ENCODE measurements at regions not wholly inside any gene's neighbourhood (a gene's known extent, or its start where the extent isn't known, plus 50 kb on each side); places are given as distances from the start of the nearest gene placed in this dataset.

DNA sequence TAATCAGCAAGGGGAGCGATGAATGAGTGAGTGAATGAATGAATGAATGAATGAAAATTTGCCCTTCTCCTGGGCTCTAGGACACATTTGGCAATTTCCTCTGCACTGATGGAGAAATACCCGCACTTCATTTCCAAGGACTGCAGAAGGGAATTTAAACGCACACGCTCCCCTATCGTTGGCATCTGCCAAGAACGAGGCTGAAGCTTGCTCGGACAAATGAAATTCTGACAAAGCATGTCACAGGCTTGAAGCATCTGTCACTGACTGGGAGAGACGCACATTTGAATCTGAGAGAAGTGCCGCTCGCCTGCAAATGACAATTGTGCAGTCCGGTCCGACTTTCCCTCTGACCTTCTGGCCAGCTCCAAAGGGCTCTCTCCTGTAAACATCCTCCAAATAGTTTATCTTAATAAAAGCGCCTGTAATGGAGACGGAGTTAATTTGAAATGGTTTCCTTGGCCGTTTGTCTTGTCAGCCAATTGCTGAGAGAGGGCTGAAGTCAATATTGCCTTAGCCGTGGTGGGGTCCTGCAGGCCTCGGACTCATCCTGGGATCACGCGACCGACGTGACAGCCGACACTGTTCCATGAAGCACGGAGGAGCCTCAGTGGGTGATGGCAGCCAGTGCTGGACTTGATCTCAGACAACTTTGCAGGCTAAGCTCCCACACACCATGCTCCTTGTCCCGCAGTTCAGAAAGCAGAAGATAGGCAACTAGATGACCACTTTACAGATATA, 260.7 kb downstream of the MN1 start:
- TF ChIP-seq FOSL1 (IDR thresholded peaks at IDR 0.05; ENCODE audit: insufficient read depth, low read depth, low read length) (no peak), POLR2AphosphoS5 (IDR thresholded peaks at IDR 0.05; ENCODE audit: low read depth, low read length) (no peak), BACH1 (IDR thresholded peaks at IDR 0.05; ENCODE audit: low read length) (no peak), GABPA (IDR thresholded peaks at IDR 0.05; ENCODE audit: borderline replicate concordance, insufficient read depth, low read length) (no peak), JUN (IDR thresholded peaks at IDR 0.05; ENCODE audit: low read depth, low read length) (no peak), YY1 (IDR thresholded peaks at IDR 0.05; ENCODE audit: low read depth, low read length) (no peak), USF2 (IDR thresholded peaks at IDR 0.05; ENCODE audit: low read length) (no peak), RAD21 (IDR thresholded peaks at IDR 0.05 in 1 of 2, conservative IDR thresholded peaks at IDR 0.05 in 1 of 2; ENCODE audit: low read depth in 2 of 2, low read length in 2 of 2) (no peak), ZNF274 (IDR thresholded peaks at IDR 0.05; ENCODE audit: borderline replicate concordance, extremely low read depth, low read length) (no peak), TAF1 (IDR thresholded peaks at IDR 0.05; ENCODE audit: low read depth, low read length) (no peak), EP300 (IDR thresholded peaks at IDR 0.05; ENCODE audit: borderline replicate concordance in 1 of 2, low read depth in 2 of 2, low read length in 2 of 2) (no peak)
- TF ChIP-seq, protein P1, sequence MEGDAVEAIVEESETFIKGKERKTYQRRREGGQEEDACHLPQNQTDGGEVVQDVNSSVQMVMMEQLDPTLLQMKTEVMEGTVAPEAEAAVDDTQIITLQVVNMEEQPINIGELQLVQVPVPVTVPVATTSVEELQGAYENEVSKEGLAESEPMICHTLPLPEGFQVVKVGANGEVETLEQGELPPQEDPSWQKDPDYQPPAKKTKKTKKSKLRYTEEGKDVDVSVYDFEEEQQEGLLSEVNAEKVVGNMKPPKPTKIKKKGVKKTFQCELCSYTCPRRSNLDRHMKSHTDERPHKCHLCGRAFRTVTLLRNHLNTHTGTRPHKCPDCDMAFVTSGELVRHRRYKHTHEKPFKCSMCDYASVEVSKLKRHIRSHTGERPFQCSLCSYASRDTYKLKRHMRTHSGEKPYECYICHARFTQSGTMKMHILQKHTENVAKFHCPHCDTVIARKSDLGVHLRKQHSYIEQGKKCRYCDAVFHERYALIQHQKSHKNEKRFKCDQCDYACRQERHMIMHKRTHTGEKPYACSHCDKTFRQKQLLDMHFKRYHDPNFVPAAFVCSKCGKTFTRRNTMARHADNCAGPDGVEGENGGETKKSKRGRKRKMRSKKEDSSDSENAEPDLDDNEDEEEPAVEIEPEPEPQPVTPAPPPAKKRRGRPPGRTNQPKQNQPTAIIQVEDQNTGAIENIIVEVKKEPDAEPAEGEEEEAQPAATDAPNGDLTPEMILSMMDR (IDR thresholded peaks at IDR 0.05; ENCODE audit: control extremely low read depth in 1 of 3, insufficient read depth in 1 of 3, low read depth in 1 of 3, low read length in 3 of 3): no peak
- TF ChIP-seq, protein P2, sequence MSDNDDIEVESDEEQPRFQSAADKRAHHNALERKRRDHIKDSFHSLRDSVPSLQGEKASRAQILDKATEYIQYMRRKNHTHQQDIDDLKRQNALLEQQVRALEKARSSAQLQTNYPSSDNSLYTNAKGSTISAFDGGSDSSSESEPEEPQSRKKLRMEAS (IDR thresholded peaks at IDR 0.05): no peak

All from H1 (cell line).